ENCODE measurements at regions not wholly inside any gene's neighbourhood (a gene's known extent, or its start where the extent isn't known, plus 50 kb on each side); places are given as distances from the start of the nearest gene placed in this dataset.
"Not testable (repeated sequence)": the region's sequence is repeated elsewhere in the genome, so short reads cannot be mapped to it uniquely, and the experiment has no call there.

DNA sequence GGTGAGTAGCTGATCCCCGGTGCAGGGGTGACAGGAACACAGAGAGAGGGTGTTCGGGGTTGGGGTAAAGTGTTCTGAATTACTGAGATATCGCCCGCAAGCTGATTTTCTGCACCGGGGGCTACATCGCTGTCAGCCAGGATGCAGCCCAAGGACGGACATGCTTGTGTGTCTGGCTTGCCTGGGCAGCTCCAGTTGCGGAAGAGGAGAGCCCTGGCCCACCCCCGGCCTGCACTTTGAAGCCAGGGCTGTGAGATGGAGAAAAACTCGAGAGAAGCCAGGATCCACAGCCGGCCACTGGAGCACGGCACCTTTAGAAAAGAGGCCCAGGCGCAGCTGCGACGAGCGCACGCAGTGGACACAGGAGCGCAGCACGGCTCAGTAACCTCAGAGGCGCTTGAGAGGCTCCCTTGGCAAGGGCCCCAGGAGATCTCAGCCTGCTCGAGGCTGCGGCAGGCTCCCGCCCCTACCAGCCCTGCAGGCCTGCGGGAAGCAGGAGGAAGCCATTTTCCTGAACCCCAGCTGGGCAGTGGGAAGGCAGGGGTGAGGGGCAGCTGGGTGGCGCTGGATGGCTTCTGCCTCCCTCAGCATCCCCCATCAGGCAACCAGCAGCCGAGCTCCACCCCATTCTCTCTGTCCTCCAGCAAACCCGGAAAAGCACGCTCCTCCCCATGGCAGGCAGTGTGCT, 59.2 kb downstream of the C9orf50 start:
- no peak for FAIRE-seq
- DNase-seq (ENCODE audit: insufficient read length, low spot score), result no peak

- no peak for FAIRE-seq
- DNase-seq (ENCODE audit: insufficient read length, low spot score), result no peak
These were observed 60.0 kb downstream of the C9orf50 start for GRCh38 chr9:129560881-129561306.

GRCh38 chr9:129559506-129559881, 61.4 kb downstream of the C9orf50 start:
- FAIRE-seq, result no peak
- no peak for DNase-seq (ENCODE audit: insufficient read length, low spot score)

DNA sequence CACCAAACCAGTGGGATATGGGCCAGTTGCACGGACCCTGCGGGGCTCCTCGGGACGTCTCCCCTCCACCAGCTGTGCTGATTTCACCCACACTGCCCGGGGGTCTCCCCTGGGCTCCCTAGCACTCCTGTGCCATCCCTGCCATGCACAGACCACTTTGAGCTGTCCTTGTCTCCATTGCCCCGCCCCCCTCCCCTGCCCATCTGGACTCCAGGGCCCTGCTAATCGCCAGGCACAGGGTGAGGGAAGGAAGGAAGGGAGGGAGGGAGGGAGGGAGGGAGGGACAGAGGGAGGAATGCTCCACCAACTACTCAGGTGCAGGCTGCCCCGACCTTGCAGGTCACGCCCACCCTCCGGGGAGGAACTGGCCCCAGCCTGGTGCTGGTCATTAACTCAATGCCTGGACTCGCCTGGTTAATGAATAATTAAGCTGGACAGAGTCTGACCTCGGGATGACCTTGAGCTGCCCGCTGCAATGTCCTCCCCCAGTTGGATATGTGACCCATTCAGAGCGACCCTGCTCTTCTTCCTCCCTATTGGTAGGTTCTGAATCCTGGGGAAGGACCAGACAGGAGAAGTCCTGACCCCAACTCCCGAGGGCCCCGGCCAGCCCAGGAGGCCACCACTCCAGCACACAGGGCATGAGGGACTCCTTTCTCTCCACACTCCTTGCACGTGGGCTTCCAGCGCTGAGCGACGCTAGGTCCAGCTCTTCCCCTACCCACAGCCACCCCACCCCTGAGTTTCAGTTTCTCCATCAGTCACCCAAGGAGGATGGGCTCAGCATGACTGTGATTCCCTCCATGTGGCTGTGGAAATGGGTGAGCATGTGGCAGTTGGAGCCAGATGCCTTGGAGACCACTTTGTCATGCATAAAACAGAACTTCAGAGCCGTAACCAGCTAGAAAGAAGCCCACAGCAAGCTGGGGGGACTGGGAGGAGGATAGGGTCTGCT, 62.1 kb downstream of the C9orf50 start:
- no peak for FAIRE-seq
- DNase-seq (ENCODE audit: insufficient read length, low spot score), result no peak

- no peak for FAIRE-seq
- no peak for DNase-seq (ENCODE audit: insufficient read length, low spot score)
These were observed 62.8 kb downstream of the C9orf50 start for GRCh38 chr9:129558063-129558550.

DNA sequence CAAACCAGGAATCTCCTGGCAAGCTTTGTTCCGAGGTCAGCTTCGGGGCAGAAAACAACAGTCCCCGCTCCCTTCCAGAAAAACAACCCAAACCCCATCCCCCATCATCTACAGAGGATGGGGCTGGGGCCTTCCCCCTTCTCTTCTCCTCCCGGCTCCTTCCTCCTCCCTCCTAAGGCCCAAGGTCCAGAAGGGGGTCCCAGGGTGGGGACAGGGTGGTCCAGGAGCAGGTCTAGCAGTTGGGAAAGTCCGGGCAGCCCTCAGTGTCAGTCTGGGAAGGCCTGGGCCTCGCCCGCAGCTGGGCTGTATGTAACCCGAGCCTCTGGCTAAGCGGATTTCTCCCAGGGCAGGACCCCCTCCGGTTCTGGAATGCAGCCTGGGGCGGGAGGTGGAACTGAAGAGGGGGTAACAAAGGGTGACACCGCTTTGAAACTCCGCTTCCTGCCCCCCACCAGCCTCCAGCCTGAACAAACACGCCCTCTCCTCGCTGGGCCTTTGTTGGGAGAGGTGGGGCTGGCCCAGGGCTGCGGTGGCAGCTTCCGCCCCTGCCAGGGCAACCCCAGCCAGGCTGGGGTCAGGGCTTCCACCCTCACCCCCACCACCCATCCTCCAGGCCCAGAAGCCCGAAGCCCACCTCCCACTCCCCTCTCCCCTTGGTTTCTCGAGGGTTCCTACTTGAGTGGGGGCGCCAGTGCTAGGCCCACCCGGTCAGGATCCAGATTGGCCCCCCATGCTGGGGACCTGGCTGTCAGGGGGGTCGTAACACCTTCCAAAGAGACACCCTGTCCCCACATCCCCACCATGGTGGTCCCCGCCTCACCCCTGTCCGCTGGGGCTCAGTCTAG, 63.5 kb downstream of the C9orf50 start:
- DNase-seq (ENCODE audit: insufficient read length, low spot score), result no peak
- FAIRE-seq, result no peak

- FAIRE-seq, result no peak
- no peak for DNase-seq (ENCODE audit: insufficient read length, low spot score)
These were observed 64.3 kb downstream of the C9orf50 start for GRCh38 chr9:129556491-129557191.

DNA sequence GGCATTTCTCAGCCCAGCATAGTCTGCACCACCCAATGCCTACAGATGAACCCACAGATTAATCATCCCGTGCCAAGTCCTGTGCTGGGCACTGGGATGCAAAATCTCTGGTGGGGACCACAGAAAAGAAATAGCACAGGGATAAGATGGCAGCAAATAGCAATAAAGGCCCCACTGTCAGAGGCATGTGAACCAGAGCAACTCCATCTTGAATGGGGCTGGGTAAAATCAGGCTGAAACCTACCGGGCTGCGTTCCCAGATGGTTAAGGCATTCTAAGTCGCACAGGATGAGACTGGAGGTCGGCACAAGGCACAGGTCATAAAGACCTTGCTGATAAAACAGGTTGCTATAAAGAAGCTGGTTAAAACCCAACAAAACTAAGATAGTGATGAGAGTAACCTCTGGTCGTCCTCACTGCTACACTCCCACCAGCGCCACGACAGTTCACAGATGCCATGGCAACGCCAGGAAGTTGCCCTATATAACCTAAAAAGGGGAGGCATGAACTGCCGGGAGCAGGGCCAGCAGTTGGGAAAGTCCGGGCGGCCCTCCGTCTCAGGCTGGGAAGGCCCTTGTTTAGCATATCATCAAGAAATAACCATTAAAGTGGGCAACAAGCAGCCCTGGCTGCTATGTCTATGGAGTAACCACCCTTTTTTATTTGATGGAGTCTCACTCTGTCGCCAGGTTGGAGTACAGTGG, 65.2 kb downstream of the C9orf50 start:
- DNase-seq (ENCODE audit: insufficient read length, low spot score) (no peak), FAIRE-seq (no peak)

- no peak for FAIRE-seq
- DNase-seq (ENCODE audit: insufficient read length, low spot score), result no peak
These were observed 66.3 kb downstream of the C9orf50 start for GRCh38 chr9:129554649-129555048.

DNA sequence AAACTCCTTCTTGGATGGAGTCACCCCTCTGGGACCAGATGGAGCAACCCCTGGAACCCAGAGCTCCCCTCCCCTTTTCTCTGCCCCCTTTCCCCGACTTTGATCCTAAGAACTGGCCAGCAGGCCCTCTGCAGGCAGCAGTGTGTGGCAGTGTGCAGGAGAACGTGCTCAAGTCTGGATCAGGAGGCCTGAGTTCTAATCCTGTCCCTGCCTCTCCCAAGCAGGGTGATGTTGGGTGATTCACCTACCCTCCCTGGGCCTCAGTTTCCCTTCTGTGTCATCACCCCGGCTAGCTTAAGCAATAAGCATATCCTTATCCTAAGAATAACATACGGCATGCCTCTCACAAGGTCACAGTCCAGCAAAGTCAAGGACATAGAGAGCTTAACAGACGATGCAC, 67.6 kb downstream of the C9orf50 start:
- FAIRE-seq (no peak), DNase-seq (ENCODE audit: insufficient read length, low spot score) (no peak)

GRCh38 chr9:129552064-129552463, 68.8 kb downstream of the C9orf50 start:
- FAIRE-seq (no peak), DNase-seq (ENCODE audit: insufficient read length, low spot score) (no peak)

- no peak for DNase-seq (ENCODE audit: insufficient read length, low spot score)
- no peak for FAIRE-seq
These were observed 69.4 kb downstream of the C9orf50 start for GRCh38 chr9:129551393-129551973.

DNA sequence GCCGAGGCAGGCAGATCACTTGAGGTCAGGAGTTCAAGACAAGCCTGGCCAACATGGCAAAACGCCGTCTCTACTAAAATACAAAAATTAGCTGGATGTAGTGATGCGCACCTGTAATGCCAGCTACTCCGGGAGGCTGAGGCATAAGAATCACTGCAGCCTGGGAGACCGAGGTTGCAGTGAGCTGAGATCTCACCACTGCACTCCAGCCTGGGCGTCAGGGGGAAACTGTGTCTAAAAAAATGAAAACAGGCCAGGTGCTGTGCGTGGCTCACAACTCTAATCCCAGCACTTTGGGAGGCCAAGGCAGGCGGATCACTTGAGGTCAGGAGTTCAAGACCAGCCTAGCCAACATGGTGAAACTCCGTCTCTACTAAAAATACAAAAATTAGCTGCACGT, 69.9 kb downstream of the C9orf50 start:
- DNase-seq (ENCODE audit: insufficient read length, low spot score); FAIRE-seq: not testable (repeated sequence)

- no peak for FAIRE-seq
- no peak for DNase-seq (ENCODE audit: insufficient read length, low spot score)
These were observed 70.6 kb downstream of the C9orf50 start for GRCh38 chr9:129550199-129550839.

DNA sequence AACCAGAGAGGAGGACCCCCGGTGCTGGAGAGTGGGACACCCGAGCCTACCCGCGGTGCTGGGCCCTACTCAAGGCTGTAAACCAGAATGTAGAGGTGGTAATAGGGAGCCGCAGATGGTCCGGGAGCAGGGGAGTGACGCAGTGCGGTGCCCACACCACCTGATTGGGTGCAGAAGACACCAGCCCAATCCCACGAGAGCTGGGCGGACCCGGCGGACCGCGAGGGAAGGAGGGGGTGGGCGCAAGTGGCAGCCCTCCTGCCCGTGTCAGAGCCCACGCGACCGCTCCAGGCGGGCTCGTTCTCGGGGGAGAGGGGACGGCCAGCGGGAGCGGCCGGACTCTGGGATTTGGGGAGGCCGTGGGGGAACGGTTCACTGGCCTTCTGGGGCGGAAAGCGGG, 71.2 kb downstream of the C9orf50 start:
- DNase-seq (ENCODE audit: insufficient read length, low spot score) (no peak), FAIRE-seq (no peak)

DNA sequence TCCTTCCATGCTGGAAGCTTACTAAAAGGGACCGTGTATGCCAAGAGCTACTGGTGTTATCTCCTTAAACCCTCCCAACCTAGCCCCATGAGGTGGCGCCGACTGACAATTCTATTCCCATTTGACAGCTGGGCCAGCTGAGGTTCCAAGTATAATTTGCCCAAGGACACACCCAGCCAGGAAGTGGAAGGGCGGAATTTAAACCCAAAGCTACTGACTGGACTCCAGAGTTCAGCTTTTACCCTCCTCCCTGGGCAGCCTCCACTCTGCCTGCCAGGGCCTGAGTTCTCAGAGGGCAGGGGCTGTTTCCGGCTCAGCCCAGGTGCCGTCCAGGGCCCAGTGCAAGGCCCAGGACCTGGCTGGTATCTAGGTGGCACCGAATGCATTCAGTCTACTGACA, 71.8 kb downstream of the C9orf50 start:
- no peak for FAIRE-seq
- DNase-seq (ENCODE audit: insufficient read length, low spot score), result no peak

- DNase-seq (ENCODE audit: insufficient read length, low spot score) (no peak), FAIRE-seq (no peak)
These were observed 72.2 kb downstream of the C9orf50 start for GRCh38 chr9:129548571-129549135.

GRCh38 chr9:129547869-129548570, 72.9 kb downstream of the C9orf50 start:
- DNase-seq (ENCODE audit: insufficient read length, low spot score) (no peak), FAIRE-seq (no peak)
